DMS153 treated with DMSO at 0.1 percent for 48 hours (cell line): ENCODE measurements at regions not wholly inside any gene's neighbourhood (a gene's known extent, or its start where the extent isn't known, plus 50 kb on each side); places are given as distances from the start of the nearest gene placed in this dataset.

Source experiments
- DNase-seq: peaks from one replicate; lab custom pipeline; 2025; ENCODE audit not compliant: unreplicated experiment; lab: John Stamatoyannopoulos, UW

DNA sequence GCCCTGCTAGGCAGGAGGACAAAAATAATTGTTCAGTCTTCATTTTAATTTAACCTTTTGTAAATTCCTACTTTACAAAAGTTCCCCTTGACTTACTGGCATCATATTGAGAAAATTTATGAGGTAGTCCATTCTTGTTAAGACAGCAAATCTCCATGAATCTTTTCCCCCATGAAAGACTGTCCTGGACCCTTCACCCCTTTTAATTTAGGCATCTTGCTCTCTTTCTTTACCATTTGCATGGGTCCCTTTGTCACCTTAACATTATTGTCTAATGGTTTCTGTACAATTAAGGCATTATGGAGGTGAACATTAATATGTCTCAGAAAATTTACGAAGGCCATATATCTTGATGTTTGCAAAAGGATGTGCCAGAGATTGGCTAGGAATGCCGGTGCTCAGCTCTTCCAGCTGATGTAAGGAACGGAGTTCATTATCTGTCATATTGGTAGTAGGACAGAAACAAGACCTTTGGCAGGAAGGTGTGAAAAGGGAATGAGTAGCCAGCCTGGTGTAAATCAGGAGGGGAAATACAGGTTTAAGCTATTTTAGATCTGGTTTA, 382.8 kb upstream of the TSHZ2 start:
- no peak for DNase-seq

DNA sequence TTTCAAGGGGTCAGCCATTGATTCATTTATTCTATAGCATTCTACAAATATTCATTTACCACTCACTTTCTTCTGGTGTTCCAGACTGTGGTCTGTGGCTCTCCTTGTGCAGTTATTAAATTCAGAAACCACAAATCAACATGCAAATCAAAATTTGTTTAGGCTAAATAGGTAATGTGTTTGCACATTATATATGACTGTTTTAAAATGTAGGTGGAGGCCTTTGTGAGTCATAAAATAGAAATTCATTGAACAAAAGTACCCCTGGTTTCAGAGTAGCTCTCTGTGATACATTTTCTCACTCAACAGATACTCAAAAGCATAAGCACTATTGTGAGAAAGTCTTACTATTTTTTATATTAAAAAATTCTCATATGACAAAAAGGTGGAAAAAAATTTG, 385.5 kb upstream of the TSHZ2 start:
- no peak for DNase-seq

DNA sequence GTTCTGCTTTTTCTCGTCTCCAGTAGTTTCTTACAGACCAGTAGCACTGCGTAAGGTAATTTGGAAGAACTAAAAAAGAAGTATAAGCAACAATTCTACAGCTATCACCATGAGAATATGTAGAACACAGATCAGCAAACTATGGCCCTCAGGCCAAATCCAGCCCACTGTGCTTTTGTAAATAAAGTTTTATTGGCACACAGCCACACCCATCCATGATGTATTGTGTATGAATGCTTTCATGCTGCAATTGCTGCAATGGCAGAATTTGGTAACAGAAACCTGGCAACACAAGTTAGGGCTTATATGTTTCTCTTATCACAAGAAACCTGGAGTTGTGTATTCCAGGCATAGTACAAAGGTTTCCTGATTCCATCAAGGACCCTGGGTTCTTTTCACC, 386.8 kb upstream of the TSHZ2 start:
- DNase-seq, result no peak

DNA sequence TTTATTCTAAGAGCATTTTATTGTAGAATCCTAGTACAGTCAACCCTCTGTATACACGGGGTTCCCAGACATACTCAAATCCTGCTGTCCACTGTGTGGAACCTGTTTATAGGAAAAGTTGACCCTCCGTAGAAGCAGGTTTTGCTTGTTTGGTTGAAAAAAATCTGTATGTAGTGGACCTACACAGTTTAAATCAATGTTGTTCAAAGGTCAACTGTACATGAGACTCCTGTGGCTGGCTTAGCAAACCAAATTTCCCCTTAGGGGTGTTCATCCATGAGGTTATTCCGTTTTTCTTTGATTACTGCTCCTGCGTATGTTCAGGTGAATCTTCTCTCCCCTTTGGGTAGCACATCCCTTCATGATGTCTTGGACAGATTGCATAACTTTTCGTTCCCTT, 387.0 kb upstream of the ZFP64 start:
- no peak for DNase-seq

DNA sequence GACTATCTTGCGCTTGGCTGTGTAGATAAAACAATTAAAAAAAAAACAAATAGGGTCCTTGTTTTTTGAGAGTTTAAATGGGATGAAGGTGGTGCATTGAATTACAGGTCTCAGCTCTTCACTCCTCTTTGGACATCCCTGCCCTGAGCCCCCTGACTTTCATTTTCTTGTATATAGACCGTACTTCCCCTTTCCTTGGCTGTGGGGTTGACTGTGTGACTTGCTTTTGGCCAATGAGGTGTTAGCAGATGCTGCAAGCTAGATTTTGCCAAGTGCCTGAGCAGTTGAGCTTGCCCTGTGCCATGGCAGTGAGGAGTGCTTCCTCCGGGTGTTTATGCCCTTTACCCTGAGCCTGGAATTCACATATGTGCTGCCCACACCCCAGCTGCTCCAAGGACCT, 386.1 kb upstream of the ZFP64 start:
- DNase-seq, result no peak

DNA sequence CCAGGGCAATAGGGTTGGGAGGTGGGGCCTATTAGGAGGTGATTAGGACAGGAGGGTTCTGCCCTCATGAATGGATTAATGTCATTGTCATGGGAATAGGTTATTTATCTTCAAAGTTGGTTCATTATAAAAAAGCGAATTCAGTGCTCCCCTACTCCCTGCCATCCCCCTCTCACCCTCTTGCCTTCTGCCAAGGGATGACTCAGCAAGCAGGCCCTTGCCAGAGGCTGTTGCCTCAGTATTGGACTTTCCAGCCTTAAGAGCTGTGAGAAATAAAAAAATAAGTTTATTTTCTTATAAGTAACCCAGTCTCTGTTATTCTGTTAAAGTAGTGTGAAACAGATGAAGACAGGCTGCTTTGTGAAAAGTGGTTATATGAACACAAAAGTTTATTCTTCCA, 381.1 kb upstream of the ZFP64 start:
- DNase-seq, result no peak

DNA sequence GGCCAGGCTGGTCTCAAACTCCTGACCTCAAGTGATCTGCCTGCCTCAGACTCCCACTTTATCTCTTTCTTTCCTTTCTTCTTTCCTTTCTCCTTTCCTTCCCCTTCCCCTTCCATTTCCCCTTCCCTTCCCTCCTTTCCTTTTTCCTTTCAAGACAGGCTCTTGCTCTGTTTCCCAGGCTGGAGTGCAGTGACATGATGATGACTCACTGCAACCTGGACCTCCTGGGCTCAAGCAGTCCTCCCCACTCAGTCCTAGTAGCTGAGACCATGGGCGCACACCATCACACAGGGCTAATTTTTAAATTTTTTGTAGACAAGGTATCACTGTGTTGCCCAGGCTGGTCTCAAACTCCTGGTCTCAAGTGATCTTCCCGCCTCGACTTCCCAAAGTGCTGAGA, 377.6 kb upstream of the ZFP64 start:
- no peak for DNase-seq

DNA sequence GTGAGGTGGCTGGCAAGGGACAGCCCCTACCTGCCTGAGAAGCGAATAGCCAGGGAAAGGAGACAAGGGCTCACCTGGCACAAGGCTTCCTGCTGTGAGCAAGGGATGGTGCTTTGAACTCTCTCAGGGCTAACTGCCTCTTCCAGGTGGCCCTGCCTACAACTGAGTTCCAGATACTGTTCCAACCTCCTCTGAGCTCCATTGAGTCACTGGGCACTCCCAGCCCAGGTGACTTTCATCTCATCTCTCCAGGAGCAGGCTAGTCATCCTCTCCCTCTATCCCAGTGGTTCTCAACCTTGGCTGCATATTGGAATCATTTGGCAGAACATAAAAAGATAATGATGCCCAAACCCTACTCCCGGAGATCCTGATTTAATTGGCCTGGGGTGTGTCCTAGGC, 374.0 kb upstream of the ZFP64 start:
- DNase-seq, result no peak

DNA sequence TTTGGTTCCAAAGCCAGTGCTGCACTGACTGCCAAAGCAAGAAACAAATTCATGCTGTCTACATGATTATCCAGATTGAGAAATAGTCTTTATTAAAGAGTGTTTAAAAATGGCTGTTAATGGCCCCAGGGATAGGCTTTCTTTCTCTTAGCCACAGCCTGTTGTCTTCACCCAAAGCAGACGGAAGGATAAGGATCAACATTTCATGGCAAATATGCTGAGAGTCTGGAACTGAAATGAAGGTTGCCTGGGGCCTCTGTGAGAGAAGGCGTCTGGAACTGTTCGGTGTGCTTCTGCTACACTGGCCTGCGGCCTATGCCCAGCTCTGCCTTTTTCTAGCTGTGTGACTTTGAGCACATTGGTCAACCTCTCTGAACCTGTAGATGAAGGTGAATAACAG, 373.0 kb upstream of the ZFP64 start:
- no peak for DNase-seq

DNA sequence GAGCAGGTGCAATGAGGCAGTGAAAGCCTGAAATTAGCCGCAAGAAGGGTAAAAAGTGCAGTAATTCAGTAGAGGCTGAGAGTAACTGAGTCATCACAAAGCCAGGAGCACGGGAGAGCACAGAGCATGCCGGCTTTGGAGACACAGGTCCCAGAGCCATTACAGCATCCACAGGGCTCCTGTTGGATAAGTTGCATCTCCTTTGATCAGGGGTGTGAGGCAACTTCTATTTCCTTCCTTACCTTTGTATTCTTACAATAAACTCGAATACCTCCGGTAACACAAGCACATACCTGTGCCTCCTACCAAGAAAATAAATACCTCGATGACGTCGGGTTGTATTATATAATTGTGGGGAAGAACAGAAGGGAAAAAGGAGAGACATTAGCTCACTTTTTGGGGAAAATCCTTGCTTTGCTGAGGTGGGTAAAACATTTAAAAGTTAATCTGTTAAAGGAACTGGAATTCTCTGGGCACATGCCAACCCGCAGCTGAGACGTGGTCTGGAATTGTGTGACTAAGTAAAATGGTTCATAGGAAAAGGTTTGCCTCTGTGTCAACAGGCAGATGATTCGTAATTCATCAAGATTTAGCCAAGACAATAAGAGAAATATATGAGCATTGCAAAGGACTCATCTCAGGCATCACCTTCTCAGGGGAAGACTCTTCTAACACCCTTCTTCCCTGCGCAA, 360.7 kb upstream of the ZFP64 start:
- no peak for DNase-seq

DNA sequence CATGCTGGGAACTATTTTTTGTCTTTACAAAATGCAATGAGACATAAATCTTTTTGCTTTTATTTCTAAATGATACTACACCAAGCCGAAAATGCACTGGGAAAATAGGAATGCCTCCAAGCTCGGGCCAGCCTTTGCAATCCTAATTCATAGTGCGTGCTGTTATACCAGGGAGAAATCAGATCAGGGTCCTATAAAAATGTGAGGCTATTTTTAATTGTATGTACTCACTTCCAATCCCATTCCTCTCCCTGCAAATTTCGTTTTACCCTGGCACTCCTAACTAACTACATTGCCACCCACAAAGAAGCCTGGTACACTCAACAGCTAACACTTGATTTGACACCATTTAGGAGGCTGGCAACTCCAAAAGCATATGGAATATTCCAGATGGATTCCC, 350.6 kb upstream of the ZFP64 start:
- no peak for DNase-seq

DNA sequence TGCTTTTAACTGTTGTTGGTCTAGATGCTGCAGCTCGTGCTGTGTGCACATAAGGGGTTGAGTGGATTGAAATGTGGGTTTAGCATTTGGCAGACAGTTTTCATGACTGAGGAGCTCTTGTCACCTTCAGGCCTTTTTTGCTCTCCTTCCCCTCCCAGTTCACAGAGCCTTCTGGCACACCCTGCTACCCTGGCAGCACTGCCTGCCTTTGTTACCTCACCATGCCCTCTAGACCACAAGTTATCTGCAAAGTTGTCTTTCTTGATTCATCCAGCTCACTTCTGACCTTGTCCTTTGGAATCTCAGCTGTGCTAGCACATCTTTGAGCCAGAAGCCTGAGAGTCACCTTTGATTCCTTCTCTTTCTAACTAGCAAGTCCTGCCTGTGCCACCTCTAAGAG, 348.9 kb upstream of the ZFP64 start:
- no peak for DNase-seq

DNA sequence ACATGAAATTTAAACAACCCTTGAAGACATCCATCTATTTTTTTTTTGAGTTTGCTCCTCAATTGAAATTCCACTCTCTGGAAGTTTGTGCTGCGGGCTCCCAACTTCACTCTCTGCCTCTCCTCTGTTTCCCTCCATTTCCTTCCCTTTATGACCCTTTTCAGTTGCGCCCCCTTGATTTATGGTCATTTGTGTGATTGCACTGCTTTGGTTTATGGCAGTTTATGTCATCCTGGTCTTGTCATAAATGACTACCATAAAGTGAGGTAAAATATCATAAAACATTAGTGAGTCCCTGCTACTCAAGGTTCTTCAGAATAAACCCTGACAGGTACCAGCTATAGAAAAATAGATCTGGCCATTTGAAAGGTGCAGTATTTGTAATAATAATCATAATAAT, 348.3 kb upstream of the ZFP64 start:
- no peak for DNase-seq

DNA sequence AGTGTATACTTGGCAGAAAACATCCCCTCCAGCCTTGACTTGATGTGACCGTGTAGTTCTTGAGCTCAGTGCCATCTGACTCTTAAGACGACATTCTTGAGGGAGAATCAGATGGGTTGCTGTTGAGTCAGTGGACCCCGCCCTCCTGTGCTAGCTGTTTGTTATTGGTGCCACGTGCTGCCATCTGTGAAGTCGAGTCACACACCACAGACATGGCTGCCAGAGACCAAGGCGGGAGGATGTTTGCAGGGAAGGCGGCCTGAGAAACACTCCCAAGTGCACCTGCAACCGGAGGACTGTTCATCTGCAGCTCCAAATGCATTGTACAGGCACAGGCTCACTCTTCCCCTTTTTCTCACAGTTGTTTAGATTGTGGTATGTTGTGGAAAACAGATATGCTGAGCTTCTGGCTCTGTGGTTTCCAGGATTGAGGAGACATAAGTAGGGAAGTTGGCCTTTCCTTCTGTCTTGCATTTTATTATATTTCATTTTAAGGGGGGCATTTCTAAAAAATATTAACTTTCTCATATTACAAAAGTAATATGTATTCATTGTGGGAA, 345.3 kb upstream of the ZFP64 start:
- no peak for DNase-seq

DNA sequence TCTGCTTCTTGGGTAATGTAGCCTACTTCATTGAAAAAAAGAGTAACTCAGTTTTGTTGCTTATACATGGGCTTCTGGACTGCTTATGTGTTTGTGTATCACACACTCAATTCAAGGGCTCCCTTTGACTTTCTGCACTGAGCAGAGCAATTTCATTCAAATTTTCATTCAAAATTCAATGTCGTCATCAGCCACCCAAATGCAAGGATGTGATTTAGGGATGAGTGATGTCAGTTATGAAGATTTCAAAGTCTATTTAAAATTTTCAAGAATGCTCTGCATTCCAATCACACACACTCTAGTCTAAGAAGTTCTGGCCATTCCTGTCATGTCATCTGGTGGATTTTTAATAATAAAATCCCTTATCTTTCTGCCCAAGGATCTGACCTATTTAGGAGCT, 344.5 kb upstream of the ZFP64 start:
- DNase-seq, result no peak

DNA sequence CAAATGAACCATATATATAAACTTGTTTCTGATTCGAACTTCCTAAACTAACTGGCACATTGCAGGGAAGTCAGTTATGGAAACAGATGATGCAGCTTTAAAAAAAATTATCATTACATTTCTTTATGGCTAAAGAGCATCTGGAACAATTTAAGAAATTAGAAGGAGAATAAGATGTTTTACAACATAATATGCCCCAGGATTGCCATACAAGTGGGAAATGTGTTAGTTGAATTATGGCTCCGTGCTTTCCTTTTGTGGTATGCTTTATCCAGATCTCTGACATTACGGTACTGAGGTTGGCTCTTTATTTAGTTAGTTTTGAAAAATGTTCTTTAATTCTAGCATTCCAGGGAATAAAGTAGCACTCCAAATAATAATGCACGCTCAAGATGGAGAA, 343.0 kb upstream of the ZFP64 start:
- DNase-seq, result no peak

DNA sequence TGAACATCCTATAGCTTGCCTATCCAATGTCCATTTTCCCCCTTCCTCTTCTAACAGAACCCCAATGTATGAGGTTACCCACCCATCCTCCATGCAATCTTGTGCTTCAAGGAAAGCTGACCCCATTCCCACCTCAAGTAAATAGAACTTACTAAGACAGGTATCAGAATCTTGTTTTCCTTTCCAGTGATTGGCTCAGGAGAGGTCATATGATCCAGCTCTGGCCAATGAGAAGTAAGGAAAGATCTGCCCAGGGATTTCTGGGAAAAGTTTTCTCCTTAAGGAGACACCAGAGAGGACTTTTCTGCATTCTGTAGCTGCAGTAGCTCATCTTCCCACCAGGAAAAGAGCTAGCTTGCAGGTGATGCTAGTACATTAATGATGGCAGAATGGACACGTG, 341.8 kb upstream of the ZFP64 start:
- DNase-seq, result no peak

DNA sequence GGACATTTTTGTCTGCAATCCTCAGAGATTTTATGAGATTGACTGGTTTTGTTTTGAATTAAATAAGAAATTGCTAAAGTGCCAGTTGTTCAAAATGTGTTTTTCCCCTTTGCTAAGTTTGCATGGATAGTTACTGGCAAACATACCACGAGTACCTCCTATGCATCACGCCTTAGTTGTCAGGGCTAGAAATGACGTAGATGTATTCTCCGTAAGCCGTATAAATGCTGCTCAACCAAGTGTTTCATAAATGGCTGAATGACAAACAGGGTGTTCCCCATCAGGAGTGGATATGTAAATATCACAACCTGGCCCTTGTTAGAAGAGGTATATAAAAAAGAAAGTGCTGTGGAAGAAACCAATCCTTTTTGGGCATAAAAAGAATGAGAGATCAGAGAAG, 341.1 kb upstream of the ZFP64 start:
- no peak for DNase-seq

DNA sequence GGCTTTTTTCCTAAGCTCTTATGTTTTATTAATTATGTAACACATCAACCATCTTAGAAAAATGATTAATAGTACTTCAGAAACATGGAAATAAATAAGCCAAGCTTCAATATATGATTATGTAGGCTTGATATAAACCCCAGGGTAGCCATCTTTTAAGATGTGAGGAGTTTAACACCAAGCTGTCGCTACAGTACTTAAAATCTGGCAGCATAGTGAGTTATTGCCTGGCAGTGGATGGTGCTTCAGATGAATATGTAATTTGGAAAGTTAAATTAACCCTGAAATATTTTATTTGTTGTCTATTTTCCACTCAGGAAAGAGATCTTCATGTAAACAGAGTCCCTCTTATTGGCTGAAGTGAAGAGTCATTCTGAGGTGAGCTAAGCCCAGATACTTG, 339.0 kb upstream of the ZFP64 start:
- DNase-seq, result no peak

DNA sequence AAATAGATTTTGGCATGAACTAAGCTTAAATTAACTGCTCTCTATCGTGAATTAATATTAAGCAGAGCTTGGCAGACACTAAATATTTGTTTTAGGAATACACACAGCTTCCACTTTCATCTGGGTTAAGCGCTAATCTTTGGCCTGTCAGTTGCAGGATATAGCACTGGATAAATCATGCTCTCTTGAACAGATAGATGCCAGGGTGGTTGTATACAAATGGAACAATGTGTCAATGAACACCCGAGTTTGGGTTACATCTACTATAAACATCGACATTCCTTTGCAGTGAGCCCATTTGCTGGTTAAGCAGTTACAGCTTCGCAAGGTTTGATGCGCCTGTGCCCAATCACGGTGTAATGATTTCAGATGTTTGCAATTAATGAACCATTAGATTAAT, 338.2 kb upstream of the ZFP64 start:
- DNase-seq, result no peak

DNA sequence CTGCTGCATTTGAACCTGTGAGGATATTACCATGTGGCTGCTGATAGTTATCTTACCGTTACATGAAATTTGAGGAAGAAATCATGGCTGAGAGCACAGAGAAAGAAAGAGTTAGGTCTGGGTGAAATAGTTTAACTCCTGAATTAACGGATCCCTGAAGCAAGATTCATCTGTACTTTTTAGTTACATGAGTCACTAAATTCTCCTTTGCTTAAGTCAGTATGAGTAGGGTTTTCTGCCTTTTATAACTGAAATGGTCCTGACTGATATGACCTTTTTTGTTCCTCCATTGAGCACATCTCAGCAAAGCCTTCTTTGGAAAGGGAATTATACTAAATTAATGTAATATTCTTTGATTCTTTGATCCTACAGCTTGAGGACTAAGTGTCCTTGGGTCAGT, 333.3 kb upstream of the ZFP64 start:
- DNase-seq, result no peak

DNA sequence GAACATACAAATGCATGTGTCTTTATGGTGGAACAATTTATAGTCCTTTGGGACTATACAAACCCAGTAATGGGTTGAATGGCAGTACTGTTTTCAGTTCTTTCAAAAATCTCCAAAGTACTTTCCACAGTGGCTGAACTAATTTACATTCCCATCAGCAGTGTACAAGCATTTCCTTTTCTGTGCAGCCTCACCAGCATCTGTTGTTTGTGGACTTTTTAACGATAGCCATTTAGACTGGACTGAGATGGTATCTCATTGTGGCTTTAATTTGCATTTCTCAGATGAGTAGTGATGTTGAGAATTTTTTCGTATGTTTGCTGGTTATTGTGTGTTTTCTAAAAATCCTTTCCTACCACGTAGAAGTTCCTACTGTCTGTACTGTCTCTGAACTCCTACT, 327.2 kb upstream of the ZFP64 start:
- no peak for DNase-seq

DNA sequence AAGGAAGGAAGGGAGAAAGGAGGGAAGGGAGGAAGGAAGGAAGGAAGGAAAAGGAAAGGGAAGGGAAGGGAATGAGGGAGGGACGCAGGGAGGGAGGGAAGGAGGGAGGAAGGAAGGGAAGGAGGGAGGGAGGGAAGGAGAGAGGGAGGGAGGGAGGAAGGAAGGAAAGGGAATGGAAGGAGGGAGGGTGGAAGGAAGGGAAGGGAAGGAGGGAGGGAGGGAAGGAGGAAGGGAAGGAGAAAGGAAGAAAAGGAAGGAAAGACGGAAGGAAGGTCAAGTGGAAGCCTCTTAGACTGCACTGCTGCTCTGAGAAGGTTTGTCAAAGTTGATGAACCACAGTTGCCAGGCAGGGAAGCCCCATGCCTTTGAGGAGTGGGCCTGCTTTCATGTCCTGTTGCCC, 324.3 kb upstream of the ZFP64 start:
- no peak for DNase-seq
